ENCODE measurements at regions not wholly inside any gene's neighbourhood (a gene's known extent, or its start where the extent isn't known, plus 50 kb on each side); places are given as distances from the start of the nearest gene placed in this dataset.

GRCh38 chr3:68676136-68676535 lies 256.2 kb downstream of the TAFA4 start:
- no peaks in the 10 kb centered on the region for H3K36me3 ChIP-seq (ENCODE audit: control insufficient read depth, low read length)
- H3K4me2 ChIP-seq (ENCODE audit: low read length): no peak overlapping the region
- no peaks in the 10 kb centered on the region for H3K27me3 ChIP-seq (ENCODE audit: control insufficient read depth, low read length)
- no peaks in the 10 kb centered on the region for H3K9me2 ChIP-seq (replicated peaks; ENCODE audit: control insufficient read depth, low read length)
- H3K4me3 ChIP-seq (ENCODE audit: low read length): no peak overlapping the region
- TF ChIP-seq CTCF (IDR thresholded peaks at IDR 0.05; ENCODE audit: low read depth, low read length, poor library complexity, severe bottlenecking) (no peak), EZH2phosphoT487 (IDR thresholded peaks at IDR 0.05; ENCODE audit: borderline replicate concordance, low read length) (no peak)
- H4K20me1 ChIP-seq (ENCODE audit: control insufficient read depth, insufficient read depth, low read depth, low read length): no peaks in the 10 kb centered on the region
- H3F3A ChIP-seq (ENCODE audit: control insufficient read depth, insufficient read depth): no peaks in the 10 kb centered on the region
- no peaks in the 10 kb centered on the region for H3K4me1 ChIP-seq (ENCODE audit: control insufficient read depth, low read length)
- H3K79me2 ChIP-seq (ENCODE audit: control insufficient read depth, low read length): no peaks in the 10 kb centered on the region
- no peaks in the 10 kb centered on the region for H3K9me3 ChIP-seq (ENCODE audit: control insufficient read depth, insufficient read depth, low read length)
- H3K27ac ChIP-seq (ENCODE audit: low read depth, low read length): no peak overlapping the region

GRCh38 chr3:68667346-68667745 lies 265.0 kb downstream of the TAFA4 start:
- Histone ChIP-seq H3K4me2 (ENCODE audit: low read length) (no peak overlapping the region), H3K36me3 (ENCODE audit: control insufficient read depth, low read length) (no peaks in the 10 kb centered on the region), H3K4me3 (ENCODE audit: low read length) (no peak overlapping the region), H3F3A (ENCODE audit: control insufficient read depth, insufficient read depth) (no peaks in the 10 kb centered on the region), H3K4me1 (ENCODE audit: control insufficient read depth, low read length) (no peaks in the 10 kb centered on the region), H4K20me1 (ENCODE audit: control insufficient read depth, insufficient read depth, low read depth, low read length) (no peaks in the 10 kb centered on the region), H3K9me2 (replicated peaks; ENCODE audit: control insufficient read depth, low read length) (no peaks in the 10 kb centered on the region), H3K27ac (ENCODE audit: low read depth, low read length) (no peak overlapping the region), H3K79me2 (ENCODE audit: control insufficient read depth, low read length) (no peaks in the 10 kb centered on the region), H3K27me3 (ENCODE audit: control insufficient read depth, low read length) (no peaks in the 10 kb centered on the region), H3K9me3 (ENCODE audit: control insufficient read depth, insufficient read depth, low read length) (no peaks in the 10 kb centered on the region)
- TF ChIP-seq EZH2phosphoT487 (IDR thresholded peaks at IDR 0.05; ENCODE audit: borderline replicate concordance, low read length) (no peak), CTCF (IDR thresholded peaks at IDR 0.05; ENCODE audit: low read depth, low read length, poor library complexity, severe bottlenecking) (no peak)

GRCh38 chr3:68666429-68667136 lies 265.8 kb downstream of the TAFA4 start:
- H3K4me3 ChIP-seq (ENCODE audit: low read length): no peak overlapping the region
- H3K4me1 ChIP-seq (ENCODE audit: control insufficient read depth, low read length): no peaks in the 10 kb centered on the region
- no peak overlapping the region for H3K4me2 ChIP-seq (ENCODE audit: low read length)
- H3K79me2 ChIP-seq (ENCODE audit: control insufficient read depth, low read length): no peaks in the 10 kb centered on the region
- no peaks in the 10 kb centered on the region for H3K36me3 ChIP-seq (ENCODE audit: control insufficient read depth, low read length)
- no peaks in the 10 kb centered on the region for H3K9me3 ChIP-seq (ENCODE audit: control insufficient read depth, insufficient read depth, low read length)
- TF ChIP-seq EZH2phosphoT487 (IDR thresholded peaks at IDR 0.05; ENCODE audit: borderline replicate concordance, low read length): no peak
- no peak for TF ChIP-seq CTCF (IDR thresholded peaks at IDR 0.05; ENCODE audit: low read depth, low read length, poor library complexity, severe bottlenecking)
- no peaks in the 10 kb centered on the region for H3F3A ChIP-seq (ENCODE audit: control insufficient read depth, insufficient read depth)
- no peaks in the 10 kb centered on the region for H3K9me2 ChIP-seq (replicated peaks; ENCODE audit: control insufficient read depth, low read length)
- H3K27ac ChIP-seq (ENCODE audit: low read depth, low read length): no peak overlapping the region
- no peaks in the 10 kb centered on the region for H3K27me3 ChIP-seq (ENCODE audit: control insufficient read depth, low read length)
- H4K20me1 ChIP-seq (ENCODE audit: control insufficient read depth, insufficient read depth, low read depth, low read length): no peaks in the 10 kb centered on the region
